22Rv1 (cell line): ENCODE measurements at regions not wholly inside any gene's neighbourhood (a gene's known extent, or its start where the extent isn't known, plus 50 kb on each side); places are given as distances from the start of the nearest gene placed in this dataset.

Experiments
- ZFX ChIP-seq: fragments of 450-650 bp; IDR thresholded peaks from 2 replicates; pipeline ENCODE4 v1.6.1; 2017; ENCODE audit warnings: antibody characterized with exemption, borderline replicate concordance
- TF ChIP-seq, protein P1 (sequence below): fragments of 450-650 bp; IDR thresholded peaks from 2 replicates; pipeline ENCODE4 v1.5.1; 2017; ENCODE audit warnings: mild to moderate bottlenecking

DNA sequence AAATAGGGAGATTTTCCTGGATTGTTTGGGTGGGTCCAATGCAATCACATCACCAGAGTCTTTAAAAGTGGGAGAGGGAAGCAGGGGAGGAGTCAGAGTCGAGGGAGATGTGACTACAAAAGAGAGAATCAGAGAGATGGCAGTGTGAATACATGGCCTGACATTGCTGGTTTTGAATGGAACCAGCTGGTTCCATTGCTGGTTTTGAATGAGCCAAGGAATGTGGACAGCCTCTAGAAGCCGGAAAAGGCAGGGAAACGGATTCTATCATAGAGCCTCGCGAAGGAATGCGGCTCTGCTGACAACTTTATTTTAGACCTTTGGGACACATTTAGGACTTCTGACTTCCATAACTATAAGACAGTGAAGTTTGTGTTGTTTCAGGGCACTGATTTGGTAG, 627.0 kb upstream of the HTR2C start:
- TF ChIP-seq, protein P1, sequence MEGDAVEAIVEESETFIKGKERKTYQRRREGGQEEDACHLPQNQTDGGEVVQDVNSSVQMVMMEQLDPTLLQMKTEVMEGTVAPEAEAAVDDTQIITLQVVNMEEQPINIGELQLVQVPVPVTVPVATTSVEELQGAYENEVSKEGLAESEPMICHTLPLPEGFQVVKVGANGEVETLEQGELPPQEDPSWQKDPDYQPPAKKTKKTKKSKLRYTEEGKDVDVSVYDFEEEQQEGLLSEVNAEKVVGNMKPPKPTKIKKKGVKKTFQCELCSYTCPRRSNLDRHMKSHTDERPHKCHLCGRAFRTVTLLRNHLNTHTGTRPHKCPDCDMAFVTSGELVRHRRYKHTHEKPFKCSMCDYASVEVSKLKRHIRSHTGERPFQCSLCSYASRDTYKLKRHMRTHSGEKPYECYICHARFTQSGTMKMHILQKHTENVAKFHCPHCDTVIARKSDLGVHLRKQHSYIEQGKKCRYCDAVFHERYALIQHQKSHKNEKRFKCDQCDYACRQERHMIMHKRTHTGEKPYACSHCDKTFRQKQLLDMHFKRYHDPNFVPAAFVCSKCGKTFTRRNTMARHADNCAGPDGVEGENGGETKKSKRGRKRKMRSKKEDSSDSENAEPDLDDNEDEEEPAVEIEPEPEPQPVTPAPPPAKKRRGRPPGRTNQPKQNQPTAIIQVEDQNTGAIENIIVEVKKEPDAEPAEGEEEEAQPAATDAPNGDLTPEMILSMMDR = no peak
- TF ChIP-seq ZFX = no peak
